AG09319 (cell line): ENCODE measurements at regions not wholly inside any gene's neighbourhood (a gene's known extent, or its start where the extent isn't known, plus 50 kb on each side); places are given as distances from the start of the nearest gene placed in this dataset.

ENCODE experiments used
- DNase-seq: peaks from one replicate; pipeline ENCODE4 v3.0.0-alpha.2; 2010; ENCODE audit warnings: low read depth; ENCODE audit errors: extremely low read depth
- CTCF ChIP-seq: IDR thresholded peaks from 2 replicates; pipeline ENCODE4 v1.5.1; 2011; ENCODE audit warnings: low read depth, mild to moderate bottlenecking, inconsistent platforms, low read length, moderate library complexity

GRCh38 chr5:121109817-121110216 lies 645.7 kb downstream of the PRR16 start:
- no peak for DNase-seq
- no peak for TF ChIP-seq CTCF

DNA sequence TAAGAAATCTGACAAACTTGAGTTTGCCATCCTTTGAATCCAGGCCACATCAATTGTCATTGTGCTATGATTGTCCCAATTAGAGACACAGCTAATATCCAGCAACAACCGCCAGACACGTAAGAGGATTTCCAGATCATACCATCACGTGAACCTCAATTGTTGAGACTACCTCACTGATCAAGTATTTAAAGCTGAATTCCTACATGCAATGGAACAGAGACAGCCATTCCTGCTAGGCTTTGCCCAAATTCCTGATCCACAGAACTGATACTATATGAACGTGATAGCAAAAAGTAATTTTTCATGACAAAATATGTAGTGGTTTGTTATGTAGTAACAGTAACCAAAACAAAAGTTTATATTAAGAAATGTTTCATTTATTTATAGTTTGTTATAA lies 657.7 kb downstream of the PRR16 start:
- no peak for DNase-seq
- no peak for TF ChIP-seq CTCF

GRCh38 chr5:121138495-121138907 lies 674.4 kb downstream of the PRR16 start:
- TF ChIP-seq CTCF = no peak
- no peak for DNase-seq

GRCh38 chr5:121138952-121139351 lies 674.9 kb downstream of the PRR16 start:
- TF ChIP-seq CTCF = no peak
- DNase-seq = no peak

DNA sequence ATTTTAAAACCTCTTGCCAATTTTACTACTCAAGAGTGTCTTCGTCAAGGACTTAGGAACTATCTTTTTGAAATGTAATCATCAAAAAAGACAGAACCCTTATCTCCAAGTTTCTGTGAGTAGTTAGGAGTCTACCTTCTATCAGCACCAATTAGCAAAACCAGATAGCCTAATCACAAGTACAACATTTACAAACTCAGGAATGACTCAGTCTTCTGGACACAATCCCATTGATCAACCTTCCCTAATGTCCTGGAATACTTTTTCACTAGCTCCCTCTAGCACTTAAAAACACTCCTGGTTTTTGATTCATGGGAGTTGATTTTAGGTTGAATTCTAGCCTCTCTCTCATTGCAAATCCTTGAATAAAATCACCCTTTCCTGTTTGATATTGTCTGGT lies 680.7 kb downstream of the PRR16 start:
- DNase-seq = no peak
- peak; percentile 18 for TF ChIP-seq CTCF

DNA sequence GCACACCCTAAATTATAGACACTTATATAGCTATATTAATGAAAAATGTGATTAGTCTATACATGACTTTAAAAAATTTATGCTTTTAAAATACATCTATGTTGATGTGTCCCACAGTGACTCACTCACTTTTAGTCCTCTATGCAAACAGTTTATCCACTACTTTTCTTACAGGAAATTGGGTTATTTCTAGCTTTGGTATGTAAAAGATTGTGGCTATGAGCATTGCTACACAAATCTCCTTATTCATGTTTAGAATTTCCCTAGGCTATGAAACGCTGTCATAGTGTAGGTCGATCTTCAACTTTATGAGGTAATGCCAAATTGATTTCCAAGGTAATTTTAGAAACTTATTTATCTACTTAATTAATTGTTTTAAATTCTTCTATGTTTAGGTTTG lies 687.4 kb downstream of the PRR16 start:
- no peak for DNase-seq
- TF ChIP-seq CTCF = no peak

DNA sequence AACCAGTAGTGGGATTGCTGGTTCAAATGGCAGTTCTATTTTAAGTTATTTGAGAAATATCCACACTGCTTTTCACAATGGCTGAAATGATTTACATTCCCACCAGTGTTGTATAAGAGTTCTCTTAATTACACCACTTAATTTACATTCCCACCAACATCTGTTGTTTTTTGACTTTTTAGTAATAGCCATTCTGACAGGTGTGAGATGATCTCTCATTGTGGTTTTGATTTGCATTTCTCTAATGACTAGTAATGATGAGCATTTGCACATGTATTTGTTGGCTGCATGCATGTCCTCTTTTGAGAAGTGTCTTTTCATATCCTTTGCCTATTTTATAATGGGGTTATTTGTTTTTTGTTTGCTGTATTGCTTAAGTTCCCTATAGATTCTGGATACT lies 688.3 kb downstream of the PRR16 start:
- TF ChIP-seq CTCF = no peak
- no peak for DNase-seq
